Stimulated activated memory B cell treated with anti-CD40 and anti-IgM and Interleukin-4, amounts not matched to agents 10 μg/mL and 1 μg/mL and 100 μg/mL, for 72 hours (primary cell): ENCODE measurements at regions not wholly inside any gene's neighbourhood (a gene's known extent, or its start where the extent isn't known, plus 50 kb on each side); places are given as distances from the start of the nearest gene placed in this dataset.
"Not testable (repeated sequence)": the region's sequence is repeated elsewhere in the genome, so short reads cannot be mapped to it uniquely, and the experiment has no call there.

Experiments
- ATAC-seq: fragments of 150-1000 bp; cut with Tn5 transposase; 2 replicates; pipeline ENCODE4 v1.10.0; 2021
- H3K27ac Mint-ChIP-seq: one replicate; pipeline ENCODE4 v1.8.0; 2022; ENCODE audit warnings: mild to moderate bottlenecking, mixed read lengths
- H3K27me3 Mint-ChIP-seq: one replicate; pipeline ENCODE4 v1.8.0; 2022; ENCODE audit warnings: mixed read lengths
- H3K36me3 Mint-ChIP-seq: one replicate; pipeline ENCODE4 v1.8.0; 2022; ENCODE audit warnings: mixed read lengths
- H3K4me1 Mint-ChIP-seq: one replicate; pipeline ENCODE4 v1.8.0; 2022; ENCODE audit warnings: mixed read lengths
- H3K4me3 Mint-ChIP-seq: one replicate; pipeline ENCODE4 v1.8.0; 2022; ENCODE audit warnings: mild to moderate bottlenecking, moderate library complexity, mixed read lengths
- H3K9me3 Mint-ChIP-seq: one replicate; pipeline ENCODE4 v1.8.0; 2022; ENCODE audit warnings: mixed read lengths

DNA sequence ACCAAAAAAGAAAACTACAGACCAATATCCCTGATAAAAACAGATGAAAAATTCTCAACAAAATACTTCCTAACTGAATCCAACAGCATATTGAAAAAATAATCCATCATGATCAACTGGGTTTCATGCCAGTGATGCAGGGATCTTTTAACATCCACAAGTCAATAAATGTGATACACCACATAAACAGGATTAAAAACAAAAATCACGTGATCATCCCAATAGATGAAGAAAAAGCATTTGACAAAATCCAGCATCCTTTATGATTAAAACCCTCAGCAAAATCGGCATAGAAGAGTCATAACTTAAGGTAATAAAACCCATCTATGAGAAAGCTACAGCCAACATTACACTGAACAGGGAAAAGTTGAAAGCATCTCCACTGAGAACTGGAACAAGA, 107.5 kb downstream of the DCLK3 start:
- H3K27me3 Mint-ChIP-seq: peaks cover 25% of the 10 kb centered on the region
- H3K36me3 Mint-ChIP-seq: no peaks in the 10 kb centered on the region
- ATAC-seq: no peak
- no peak overlapping the region for H3K4me3 Mint-ChIP-seq
- peaks cover 3% of the 10 kb centered on the region for H3K9me3 Mint-ChIP-seq
- no peak overlapping the region for H3K27ac Mint-ChIP-seq
- H3K4me1 Mint-ChIP-seq: no peaks in the 10 kb centered on the region

DNA sequence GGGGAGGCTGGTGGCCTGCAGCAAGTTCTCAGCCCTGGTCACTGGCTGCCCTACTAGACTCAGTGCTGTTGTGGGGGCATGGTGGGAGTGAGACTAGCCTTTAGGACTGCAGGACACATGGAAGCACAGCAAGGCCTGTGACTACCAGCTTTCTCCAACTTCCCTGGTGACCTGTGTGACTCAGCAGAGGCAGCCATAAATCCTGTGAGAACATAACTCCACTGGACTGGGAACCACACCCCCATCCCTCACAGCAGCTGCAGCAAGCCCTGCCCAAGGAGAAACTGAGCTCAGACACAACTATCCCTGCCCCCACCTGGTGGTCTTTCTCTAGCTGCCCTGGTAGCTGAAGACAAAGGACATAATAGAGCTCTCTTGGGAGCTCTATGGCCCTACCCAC, 111.3 kb downstream of the DCLK3 start:
- Mint-ChIP-seq H3K27me3 (peaks cover 35% of the 10 kb centered on the region), H3K27ac (no peak overlapping the region), H3K36me3 (no peaks in the 10 kb centered on the region), H3K4me1 (no peaks in the 10 kb centered on the region), H3K9me3 (peaks cover 3% of the 10 kb centered on the region), H3K4me3 (no peak overlapping the region)
- ATAC-seq: no peak

DNA sequence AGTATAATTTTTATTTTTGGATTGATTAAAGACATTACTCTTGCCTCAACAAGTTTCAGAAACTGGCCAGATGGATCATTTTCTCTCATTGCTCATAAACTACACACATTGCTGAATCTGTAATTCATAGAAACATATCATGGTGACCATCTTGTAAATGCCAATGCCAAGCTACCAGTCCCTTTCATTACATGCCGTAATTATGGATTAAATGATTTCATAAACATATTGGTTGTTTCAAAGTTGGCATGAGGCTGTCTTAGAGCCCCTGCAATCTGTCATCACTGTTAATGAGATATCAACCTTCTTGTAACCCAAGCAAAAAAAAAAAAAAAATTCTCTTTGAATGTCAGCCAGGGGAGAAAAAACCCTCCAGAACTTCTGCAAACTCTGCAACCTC, 112.2 kb downstream of the DCLK3 start:
- Mint-ChIP-seq H3K9me3 (peaks cover 3% of the 10 kb centered on the region), H3K27ac (no peak overlapping the region), H3K4me1 (no peaks in the 10 kb centered on the region), H3K27me3 (peaks cover 35% of the 10 kb centered on the region), H3K36me3 (no peaks in the 10 kb centered on the region), H3K4me3 (no peak overlapping the region)
- ATAC-seq: no peak

GRCh38 chr3:36650271-36650671, 114.1 kb downstream of the DCLK3 start:
- H3K9me3 Mint-ChIP-seq: no peaks in the 10 kb centered on the region
- H3K27me3 Mint-ChIP-seq: peaks cover 25% of the 10 kb centered on the region
- no peak overlapping the region for H3K27ac Mint-ChIP-seq
- no peaks in the 10 kb centered on the region for H3K4me1 Mint-ChIP-seq
- ATAC-seq: no peak
- no peak overlapping the region for H3K4me3 Mint-ChIP-seq
- no peaks in the 10 kb centered on the region for H3K36me3 Mint-ChIP-seq

DNA sequence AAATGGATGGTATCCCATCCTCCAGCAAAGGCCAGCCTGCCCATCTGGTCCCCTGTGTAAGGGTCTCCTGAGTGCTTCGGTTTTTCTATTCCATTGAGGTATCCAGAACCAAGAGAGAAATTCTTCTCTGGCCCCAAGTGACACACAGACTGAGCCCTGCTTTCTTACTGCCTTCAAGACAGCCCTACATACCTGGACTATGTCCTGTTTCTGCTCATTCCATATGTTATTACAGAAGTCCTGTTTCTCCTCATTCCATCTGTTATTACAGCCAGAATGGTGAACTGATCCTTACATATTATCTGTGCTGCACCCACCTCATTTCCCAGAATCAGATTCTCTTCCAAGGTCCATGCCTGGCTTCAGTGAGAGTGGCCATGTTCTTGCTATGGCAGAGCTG, 115.2 kb downstream of the DCLK3 start:
- Mint-ChIP-seq H3K4me3 (no peak overlapping the region), H3K27me3 (peaks cover 19% of the 10 kb centered on the region), H3K27ac (no peak overlapping the region), H3K4me1 (no peaks in the 10 kb centered on the region), H3K36me3 (no peaks in the 10 kb centered on the region), H3K9me3 (no peaks in the 10 kb centered on the region)
- ATAC-seq: peak; percentile 16

GRCh38 chr3:36648241-36649034, 115.9 kb downstream of the DCLK3 start:
- no peaks in the 10 kb centered on the region for H3K4me1 Mint-ChIP-seq
- H3K9me3 Mint-ChIP-seq: no peaks in the 10 kb centered on the region
- no peak overlapping the region for H3K27ac Mint-ChIP-seq
- H3K4me3 Mint-ChIP-seq: no peak overlapping the region
- peaks cover 14% of the 10 kb centered on the region for H3K27me3 Mint-ChIP-seq
- peak; percentile 36 for ATAC-seq
- no peaks in the 10 kb centered on the region for H3K36me3 Mint-ChIP-seq

- ATAC-seq: no peak
- no peaks in the 10 kb centered on the region for H3K36me3 Mint-ChIP-seq
- H3K27ac Mint-ChIP-seq: no peak overlapping the region
- no peaks in the 10 kb centered on the region for H3K4me1 Mint-ChIP-seq
- no peak overlapping the region for H3K4me3 Mint-ChIP-seq
- no peaks in the 10 kb centered on the region for H3K9me3 Mint-ChIP-seq
- H3K27me3 Mint-ChIP-seq: peaks cover 10% of the 10 kb centered on the region
Measured at GRCh38 chr3:36647423-36647853, 116.9 kb downstream of the DCLK3 start.

DNA sequence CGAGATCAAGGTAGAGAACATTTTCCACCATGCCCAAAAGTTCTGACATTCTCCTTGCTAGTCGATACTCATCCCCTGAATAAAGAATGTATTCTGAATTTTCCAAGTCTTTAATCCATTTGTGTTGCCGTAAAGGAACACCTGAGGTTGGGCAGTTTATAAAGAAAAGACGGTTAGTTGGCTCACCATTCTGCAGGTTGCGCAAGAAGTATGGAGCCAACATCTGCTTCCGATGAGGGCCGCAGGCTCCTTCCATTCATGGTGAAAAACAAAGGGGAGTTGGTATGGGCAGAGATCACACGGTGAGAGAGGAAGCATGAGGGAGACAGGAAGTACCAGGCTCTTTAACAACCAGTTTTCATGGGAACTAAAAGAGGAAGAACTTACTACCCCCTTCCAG, 121.2 kb downstream of the DCLK3 start:
- Mint-ChIP-seq H3K4me3 (no peak overlapping the region), H3K4me1 (no peaks in the 10 kb centered on the region), H3K27me3 (no peaks in the 10 kb centered on the region), H3K36me3 (no peaks in the 10 kb centered on the region), H3K9me3 (peaks cover 3% of the 10 kb centered on the region), H3K27ac (no peak overlapping the region)
- ATAC-seq: no peak

DNA sequence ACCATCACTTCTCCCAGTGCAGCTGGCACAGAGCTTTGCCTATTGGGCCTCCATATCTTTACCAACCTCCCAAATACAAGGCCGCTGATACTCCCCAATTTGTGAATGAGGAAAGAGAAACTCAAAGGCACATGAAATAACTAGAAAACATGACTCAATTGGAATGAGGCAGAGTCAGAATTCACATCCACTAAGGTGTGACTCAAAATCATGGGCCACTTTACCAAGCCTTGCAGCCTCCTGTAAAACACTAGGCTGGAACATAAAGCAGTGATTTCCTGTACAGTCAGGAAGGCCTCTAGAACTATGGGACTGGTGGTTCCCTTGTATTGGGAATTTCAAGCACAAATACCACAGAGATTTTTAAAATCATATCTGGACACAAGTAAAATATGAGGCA, 128.6 kb downstream of the DCLK3 start:
- no peak overlapping the region for H3K4me3 Mint-ChIP-seq
- no peaks in the 10 kb centered on the region for H3K36me3 Mint-ChIP-seq
- peaks cover 2% of the 10 kb centered on the region for H3K9me3 Mint-ChIP-seq
- H3K27ac Mint-ChIP-seq: no peak overlapping the region
- no peak for ATAC-seq
- H3K4me1 Mint-ChIP-seq: no peaks in the 10 kb centered on the region
- H3K27me3 Mint-ChIP-seq: no peaks in the 10 kb centered on the region

DNA sequence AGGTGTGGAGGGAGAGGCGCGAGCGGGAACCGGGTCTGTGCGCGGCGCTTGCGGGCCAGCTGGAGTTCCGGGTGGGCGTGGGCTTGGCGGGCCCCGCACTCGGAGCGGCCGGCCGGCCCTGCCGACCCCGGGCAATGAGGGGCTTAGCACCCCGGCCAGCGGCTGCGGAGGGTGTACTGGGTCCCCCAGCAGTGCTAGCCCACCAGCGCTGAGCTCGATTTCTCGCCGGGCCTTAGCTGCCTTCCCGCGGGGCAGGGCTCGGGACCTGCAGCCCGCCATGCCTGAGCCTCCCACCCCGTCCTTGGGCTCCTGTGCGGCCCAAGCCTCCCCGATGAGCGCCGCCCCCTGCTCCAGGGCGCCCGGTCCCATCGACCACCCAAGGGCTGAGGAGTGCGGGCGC, 130.5 kb downstream of the DCLK3 start:
- H3K36me3 Mint-ChIP-seq, H3K27me3 Mint-ChIP-seq, H3K9me3 Mint-ChIP-seq, ATAC-seq, H3K4me1 Mint-ChIP-seq, H3K4me3 Mint-ChIP-seq, H3K27ac Mint-ChIP-seq: not testable (repeated sequence)

- peaks cover 7% of the 10 kb centered on the region for H3K9me3 Mint-ChIP-seq
- ATAC-seq: no peak
- no peak overlapping the region for H3K27ac Mint-ChIP-seq
- no peaks in the 10 kb centered on the region for H3K36me3 Mint-ChIP-seq
- H3K27me3 Mint-ChIP-seq: no peaks in the 10 kb centered on the region
- H3K4me1 Mint-ChIP-seq: no peaks in the 10 kb centered on the region
- H3K4me3 Mint-ChIP-seq: no peak overlapping the region
Measured at GRCh38 chr3:36633060-36633459, 131.3 kb downstream of the DCLK3 start.

DNA sequence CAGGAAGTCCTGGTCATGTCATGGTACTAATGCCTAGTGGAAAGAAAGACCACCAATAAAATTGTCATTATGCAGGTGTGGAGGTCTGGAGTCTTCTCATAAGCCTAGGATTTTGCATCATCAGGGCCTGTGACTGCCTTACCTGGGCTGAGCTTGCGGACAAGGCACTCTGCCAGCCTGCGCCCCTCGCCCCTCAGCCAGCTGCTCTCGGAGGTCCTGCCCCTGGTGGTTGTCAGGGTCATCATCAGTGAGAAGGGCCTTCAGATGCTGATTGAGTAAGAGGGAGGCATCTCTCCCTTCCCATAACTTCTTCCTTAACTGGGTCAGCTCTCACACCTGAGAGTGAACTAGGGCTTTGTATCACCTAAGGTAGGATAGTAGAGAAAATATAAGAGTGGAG, 132.8 kb downstream of the DCLK3 start:
- no peaks in the 10 kb centered on the region for H3K36me3 Mint-ChIP-seq
- H3K27ac Mint-ChIP-seq: no peak overlapping the region
- ATAC-seq: no peak
- peaks cover 9% of the 10 kb centered on the region for H3K27me3 Mint-ChIP-seq
- H3K4me1 Mint-ChIP-seq: no peaks in the 10 kb centered on the region
- H3K4me3 Mint-ChIP-seq: no peak overlapping the region
- peaks cover 7% of the 10 kb centered on the region for H3K9me3 Mint-ChIP-seq

DNA sequence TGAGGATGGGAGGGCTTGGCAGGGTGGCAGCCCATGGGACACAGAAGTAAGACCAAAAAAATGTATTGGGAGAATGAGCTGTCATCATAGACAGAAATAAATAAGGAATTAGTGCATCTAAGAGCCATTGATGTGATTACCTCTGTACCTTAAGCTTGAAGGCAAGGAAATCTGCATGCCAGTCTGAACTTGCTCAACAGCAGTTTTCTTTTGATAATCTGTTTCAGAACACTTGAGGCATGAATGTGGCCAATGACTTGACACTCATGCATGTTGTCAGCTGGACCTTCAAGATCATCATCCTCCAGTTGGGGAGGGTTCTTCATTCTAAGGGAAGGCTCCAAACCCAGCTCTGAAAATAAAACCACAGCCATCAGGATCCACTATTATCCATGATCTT, 148.5 kb downstream of the DCLK3 start:
- H3K9me3 Mint-ChIP-seq: peaks cover 5% of the 10 kb centered on the region
- no peaks in the 10 kb centered on the region for H3K4me1 Mint-ChIP-seq
- no peak overlapping the region for H3K4me3 Mint-ChIP-seq
- H3K27ac Mint-ChIP-seq: no peak overlapping the region
- H3K27me3 Mint-ChIP-seq: no peaks in the 10 kb centered on the region
- no peak for ATAC-seq
- H3K36me3 Mint-ChIP-seq: no peaks in the 10 kb centered on the region

- H3K27ac Mint-ChIP-seq: no peak overlapping the region
- H3K4me3 Mint-ChIP-seq: no peak overlapping the region
- no peaks in the 10 kb centered on the region for H3K4me1 Mint-ChIP-seq
- no peaks in the 10 kb centered on the region for H3K36me3 Mint-ChIP-seq
- no peaks in the 10 kb centered on the region for H3K27me3 Mint-ChIP-seq
- H3K9me3 Mint-ChIP-seq: peaks cover under 1% of the 10 kb centered on the region
- no peak for ATAC-seq
Measured at GRCh38 chr3:36606871-36607765, 157.2 kb downstream of the DCLK3 start.

DNA sequence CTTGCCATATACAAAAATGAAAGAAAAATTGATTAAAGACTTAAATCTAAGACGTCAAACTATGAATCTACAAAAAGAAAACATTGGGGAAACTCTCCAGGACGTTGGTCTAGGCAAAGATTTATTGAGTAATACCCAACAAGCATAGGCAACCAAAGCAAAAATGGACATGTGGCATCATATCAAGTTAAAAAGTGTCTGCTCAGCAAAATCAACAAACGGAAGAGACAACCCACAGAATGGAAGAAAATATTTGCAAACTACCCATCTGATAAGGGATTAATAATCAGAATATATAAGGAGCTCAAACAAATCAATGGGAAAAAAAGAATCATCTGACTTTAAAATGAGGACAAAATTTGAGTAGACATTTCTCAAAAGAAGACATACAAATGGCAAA, 160.9 kb downstream of the DCLK3 start:
- no peak overlapping the region for H3K4me3 Mint-ChIP-seq
- no peaks in the 10 kb centered on the region for H3K27me3 Mint-ChIP-seq
- no peak for ATAC-seq
- H3K27ac Mint-ChIP-seq: no peak overlapping the region
- H3K9me3 Mint-ChIP-seq: no peaks in the 10 kb centered on the region
- H3K4me1 Mint-ChIP-seq: no peaks in the 10 kb centered on the region
- no peaks in the 10 kb centered on the region for H3K36me3 Mint-ChIP-seq

DNA sequence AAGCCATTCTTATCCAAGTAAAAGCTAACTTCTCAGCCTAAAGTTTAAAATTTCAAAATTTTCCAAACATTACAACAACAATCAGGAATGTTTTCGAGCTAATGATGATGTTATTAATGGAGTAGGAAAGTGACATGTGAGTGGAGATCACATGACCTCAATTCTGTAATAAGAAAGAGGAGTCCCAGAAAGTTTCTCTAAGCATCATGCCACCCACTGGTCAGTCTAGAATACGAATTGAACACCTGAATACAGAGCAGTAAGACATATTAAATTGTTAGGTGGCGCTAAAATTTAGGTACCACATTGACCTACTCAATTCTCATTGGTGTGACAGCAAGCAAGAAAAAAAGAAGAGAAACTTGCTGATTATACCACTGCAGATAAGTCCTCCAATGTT, 163.9 kb downstream of the DCLK3 start:
- H3K4me3 Mint-ChIP-seq: no peak overlapping the region
- no peaks in the 10 kb centered on the region for H3K27me3 Mint-ChIP-seq
- ATAC-seq: no peak
- H3K9me3 Mint-ChIP-seq: no peaks in the 10 kb centered on the region
- H3K27ac Mint-ChIP-seq: no peak overlapping the region
- no peaks in the 10 kb centered on the region for H3K4me1 Mint-ChIP-seq
- no peaks in the 10 kb centered on the region for H3K36me3 Mint-ChIP-seq
